Urothelium cell line (cell line): ENCODE measurements at regions not wholly inside any gene's neighbourhood (a gene's known extent, or its start where the extent isn't known, plus 50 kb on each side); places are given as distances from the start of the nearest gene placed in this dataset.

ENCODE experiments used
- DNase-seq: peaks from one replicate; pipeline ENCODE4 v3.0.0; 2011; ENCODE audit warnings: low spot score, mixed read lengths
- FAIRE-seq: peaks from 2 replicates; lab custom pipeline; 2011; peaks lifted over from hg19 to GRCh38; lab: Jason Lieb, UNC

DNA sequence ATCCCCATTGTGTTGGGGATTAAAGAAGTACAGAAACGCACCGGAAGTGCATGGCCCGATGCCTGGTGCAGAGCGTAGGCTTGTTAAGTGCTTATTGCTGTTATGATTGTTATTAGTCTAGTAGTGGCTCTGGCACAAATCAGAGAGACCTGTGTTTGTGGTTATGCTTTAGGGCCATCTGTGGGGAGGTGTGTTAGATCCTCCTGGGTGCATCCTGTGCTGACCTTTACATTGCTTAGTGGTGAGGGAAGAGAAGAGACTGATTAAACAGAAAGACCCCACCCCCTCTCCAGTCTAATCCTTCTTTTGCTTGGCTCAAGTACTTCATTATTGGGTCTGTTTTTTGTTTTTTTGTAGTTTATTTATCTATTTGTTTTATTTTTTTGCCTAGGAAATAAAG is 112.7 kb upstream of the SPRY4 start:
- DNase-seq = no peak
- no peak for FAIRE-seq

DNA sequence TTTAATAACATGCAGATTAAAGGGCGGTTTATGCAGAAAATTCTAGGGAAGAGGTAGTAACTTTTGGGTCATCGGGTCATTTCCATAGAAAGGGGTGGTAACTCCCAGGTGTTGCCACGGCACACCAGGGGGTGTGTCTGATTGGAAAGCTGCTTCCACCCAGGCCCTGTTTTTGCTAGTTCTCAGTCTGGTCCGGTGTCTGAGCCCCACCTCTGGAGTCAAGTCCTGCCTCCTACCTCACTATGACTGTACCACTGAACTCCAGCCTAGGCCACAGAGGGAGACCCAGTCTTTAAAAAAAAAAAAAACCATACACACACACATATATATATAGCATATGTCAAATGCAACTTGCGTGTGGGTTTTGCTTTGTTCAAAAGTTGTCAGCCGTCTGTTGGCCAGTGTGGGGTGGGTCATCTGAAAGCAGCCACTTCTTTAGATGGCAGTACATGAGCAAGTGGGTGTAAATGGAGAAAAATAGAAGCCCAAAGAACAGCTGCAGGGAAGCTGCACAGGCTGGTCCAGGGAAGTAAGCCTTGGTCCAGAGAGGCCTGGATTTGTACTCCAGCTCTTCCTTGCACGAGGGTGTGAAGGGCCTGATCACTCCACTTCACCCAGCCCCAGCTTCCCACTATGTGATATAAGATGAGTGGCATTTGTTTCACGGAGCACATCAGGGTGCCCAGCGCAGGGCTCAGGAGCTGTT is 110.7 kb upstream of the SPRY4 start:
- FAIRE-seq (no peak), DNase-seq (no peak)

DNA sequence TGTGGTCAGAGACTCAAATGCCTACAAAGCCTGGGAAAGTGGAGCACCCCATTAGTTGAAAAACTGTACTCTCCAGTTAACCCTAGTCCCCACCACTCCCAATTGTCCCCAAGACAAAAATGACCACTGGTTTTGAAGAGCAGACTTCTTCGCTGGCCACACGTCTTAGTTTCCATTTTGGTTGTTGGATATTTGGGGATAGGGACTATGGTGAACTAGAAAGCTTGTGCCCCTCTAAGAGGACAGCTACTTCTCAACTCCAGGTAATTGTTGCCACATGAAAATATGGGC is 109.4 kb upstream of the SPRY4 start:
- FAIRE-seq (no peak), DNase-seq (no peak)

DNA sequence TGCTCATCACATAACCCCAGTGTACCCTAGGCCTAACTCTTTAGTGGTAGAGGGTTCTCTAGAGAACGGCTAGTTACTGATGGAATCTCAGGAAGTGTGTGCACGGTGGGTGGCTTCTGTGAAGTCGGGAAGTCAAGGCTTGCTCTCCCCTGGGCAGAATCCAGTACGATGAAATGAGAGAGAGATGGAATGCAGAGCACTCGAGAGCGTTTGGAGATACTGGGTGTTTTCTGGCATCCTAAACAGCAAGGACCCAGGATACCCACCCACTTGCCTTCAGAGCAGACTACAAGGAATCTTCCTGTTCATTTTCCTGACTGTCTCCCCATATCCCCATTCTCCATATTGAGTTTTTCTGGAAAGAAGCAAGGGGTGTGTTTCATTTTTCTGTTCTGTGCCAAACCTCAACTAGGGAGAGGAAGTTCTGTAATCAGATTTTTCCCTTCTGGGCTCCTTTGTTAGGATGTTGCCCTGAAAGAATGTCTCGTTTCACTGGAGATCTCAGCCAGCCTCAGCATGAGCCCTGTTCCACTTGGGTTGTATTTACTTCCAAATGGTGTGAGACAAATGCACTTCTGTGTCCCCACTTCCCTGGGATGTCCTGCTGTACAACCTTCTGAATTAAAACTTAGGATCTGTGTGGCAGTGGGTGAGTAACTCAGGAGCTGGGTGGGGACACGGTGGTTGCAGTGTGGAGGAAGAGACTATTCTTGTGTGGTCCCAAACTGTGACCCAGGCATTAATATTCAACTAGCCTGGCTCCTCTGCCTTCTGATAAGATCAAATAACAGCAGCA is 108.9 kb upstream of the SPRY4 start:
- FAIRE-seq (no peak), DNase-seq (no peak)

DNA sequence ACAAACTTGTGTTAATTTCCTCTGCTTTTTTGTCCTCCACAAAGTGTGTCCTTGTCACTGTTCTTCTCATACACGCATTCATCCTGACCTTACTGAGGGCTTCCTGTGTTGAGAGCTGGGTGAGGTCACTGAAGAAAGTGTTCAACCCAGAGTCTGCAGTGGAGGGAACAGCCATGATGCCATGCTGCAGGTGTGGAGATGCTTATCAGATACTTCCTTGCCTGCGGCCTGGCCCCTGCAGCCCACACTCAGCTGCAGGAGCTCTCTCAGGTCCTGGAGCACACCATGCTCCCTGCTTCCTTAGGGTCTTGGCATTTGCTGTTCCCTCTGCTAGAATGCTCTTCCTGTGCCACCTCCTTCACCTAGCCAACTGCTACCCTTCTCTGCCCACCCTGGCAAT is 108.1 kb upstream of the SPRY4 start:
- no peak for FAIRE-seq
- no peak for DNase-seq

DNA sequence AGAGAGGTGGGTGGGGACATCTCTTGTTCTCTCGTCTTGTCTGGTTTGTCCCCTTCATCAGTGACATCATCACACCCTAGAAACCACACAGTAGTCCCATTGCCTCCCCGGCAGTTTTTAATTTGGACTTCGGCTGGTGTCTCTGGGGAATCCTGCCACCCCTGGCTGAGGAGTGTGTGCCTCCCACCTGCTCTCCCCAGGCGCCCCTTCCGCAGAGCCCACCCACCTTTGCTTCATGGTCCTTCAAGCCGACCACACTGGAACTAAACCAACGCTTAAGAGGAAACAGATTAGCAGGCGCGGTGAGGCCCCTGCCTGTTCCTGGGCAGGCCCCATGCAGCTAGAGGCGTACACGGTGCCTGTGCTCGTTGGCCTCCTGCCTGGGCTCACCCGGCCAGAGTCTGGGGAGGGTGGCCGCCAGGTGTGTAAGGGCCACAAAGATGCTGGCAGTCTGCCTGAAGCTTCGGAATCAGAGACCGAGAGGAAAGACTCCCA is 107.6 kb upstream of the SPRY4 start:
- DNase-seq (no peak), FAIRE-seq (no peak)

DNA sequence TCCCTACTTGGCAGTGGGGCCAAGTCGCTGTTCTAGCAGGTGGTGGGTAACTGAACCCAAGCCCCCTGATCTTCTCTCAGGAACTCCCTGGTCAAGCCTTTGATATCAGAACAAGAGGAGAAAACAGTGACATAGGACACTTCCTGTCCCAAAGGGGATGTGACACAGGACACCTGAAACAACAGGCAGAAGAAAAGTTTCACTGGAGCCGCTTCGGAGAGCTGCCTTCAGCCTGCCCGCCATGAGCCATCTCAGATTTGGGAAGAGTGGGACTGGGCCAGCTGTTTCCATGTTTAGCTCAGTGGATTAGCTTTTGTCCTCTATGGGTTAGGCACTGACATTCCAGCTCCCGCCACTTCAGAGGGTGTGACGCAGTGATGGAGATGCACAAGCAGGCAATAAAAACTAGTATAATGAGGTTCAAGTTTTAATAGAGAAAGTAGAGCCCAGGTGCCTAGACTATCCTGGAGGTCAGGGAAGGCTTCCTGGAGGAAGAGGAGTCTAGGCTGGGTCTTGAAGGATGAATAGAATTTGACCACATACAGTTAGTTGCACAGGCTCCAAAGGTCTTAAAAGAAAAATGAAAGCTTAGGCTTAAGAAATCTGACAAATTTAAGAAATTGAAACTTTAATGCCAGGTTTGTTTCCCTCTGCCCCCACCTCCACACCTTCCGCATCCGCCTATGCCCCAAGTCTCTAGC is 104.1 kb upstream of the SPRY4 start:
- FAIRE-seq = no peak
- no peak for DNase-seq

DNA sequence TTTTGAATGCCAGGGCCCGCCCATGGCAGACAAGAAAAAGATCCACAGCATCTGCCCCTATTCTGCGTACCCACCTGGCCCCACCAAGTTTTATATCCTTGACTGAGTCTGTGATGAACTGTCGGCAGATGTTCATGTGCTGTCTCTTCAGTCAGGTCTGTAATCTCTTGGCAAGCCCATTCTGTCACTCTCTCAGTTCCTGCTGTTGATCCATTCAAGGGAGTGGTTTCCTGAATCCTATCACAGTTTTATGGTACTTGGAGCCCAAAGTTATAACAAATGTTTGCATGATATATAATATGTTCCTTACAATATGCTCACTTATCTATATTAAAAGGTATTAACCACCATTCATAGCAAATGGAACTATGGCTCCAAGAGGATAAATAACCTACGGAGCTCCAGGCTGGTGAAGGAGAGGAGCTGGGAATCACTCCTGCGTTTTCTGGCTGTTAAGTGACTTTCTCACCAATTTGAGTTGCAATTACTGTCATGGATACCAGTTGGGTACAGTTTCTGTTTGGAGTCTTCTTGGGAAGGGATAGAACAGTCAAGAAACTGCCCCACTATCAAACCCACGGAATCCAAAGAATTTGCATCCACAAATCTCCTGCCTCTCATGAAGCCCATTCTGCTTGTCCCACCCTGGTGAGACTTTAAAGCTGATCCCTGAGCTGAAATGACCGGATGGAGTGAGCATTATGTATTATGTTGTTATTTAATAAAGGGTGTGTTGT is 103.4 kb upstream of the SPRY4 start:
- FAIRE-seq (no peak), DNase-seq (no peak)

DNA sequence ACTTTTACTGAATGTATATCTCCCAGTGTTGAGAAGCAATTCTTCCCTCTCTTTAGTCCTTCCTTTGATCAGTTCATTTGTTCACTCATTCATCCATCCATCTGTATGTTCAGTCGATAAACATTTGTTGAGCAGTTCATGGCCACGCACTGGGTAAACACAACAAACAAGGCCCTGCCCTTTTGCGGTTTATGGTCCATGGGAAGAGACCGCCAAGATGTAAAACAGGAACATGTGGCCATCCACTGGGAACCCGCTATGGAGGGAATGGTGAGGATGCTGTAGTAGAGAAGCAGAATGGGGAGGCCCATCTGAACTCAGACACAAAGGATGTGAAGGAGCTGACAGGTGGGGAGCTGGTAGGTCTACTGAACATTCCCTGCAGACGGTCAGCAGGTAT is 102.7 kb upstream of the SPRY4 start:
- no peak for DNase-seq
- FAIRE-seq = no peak

DNA sequence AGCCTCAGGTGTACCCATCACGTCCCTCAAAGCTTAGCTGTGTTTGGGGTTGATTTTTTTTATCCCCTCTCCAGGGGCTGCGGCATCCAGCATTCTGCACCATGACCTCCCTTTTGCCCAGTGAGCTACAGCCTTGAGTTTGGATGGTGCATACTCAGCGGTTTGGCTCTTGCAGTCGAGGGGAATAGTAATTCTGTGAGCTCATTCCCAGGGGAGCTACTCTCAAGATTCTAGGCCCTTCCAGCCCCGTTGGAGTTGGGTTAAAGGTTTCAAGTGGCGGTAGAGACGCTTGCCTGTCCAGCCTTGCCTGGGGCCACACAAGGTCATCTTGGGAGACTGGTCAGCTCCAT is 102.2 kb upstream of the SPRY4 start:
- FAIRE-seq (no peak), DNase-seq (no peak)

DNA sequence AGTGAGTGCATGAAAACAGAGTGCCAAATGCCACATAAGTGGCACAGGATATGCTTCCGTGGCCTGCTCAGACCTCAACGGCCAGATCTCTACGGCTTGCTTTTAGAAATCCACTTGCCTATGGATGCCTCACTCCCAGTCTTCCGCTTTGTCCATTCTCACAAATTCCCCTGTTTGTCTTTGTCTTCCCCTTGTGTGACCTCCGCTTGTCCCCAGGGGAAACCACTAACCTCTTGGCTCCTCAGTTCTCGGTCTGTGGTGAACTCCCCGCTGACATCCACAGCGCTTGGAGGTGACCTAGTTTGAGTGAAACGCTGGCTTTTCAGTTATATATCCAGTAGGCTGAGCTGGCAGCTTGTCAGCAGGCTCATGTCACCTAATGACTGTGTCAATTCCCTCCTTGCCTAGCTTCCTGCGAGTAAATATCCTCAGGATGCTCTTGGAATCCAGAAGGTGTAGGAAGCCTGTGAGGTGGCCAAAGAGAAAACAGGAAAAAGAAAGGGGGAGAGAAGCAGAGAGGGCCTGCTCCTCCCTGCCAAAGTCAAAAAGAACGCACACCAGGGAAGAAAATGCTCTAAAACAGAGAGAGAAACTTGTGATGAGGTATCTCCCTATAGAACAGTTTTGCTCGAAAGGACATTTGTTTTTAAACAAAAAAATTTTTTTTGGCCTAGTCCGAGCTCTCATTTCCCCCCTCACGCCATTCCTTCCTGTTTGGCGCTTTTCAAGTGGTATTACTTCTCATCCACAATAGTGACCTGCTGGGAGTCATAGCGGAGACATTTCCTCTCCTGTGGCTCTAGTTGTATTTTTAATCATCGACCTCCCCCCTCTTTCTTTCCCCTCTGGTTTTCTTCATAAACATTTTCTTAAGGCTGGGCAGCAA is 101.6 kb upstream of the SPRY4 start:
- DNase-seq (peak; percentile 33), FAIRE-seq (no peak)

DNA sequence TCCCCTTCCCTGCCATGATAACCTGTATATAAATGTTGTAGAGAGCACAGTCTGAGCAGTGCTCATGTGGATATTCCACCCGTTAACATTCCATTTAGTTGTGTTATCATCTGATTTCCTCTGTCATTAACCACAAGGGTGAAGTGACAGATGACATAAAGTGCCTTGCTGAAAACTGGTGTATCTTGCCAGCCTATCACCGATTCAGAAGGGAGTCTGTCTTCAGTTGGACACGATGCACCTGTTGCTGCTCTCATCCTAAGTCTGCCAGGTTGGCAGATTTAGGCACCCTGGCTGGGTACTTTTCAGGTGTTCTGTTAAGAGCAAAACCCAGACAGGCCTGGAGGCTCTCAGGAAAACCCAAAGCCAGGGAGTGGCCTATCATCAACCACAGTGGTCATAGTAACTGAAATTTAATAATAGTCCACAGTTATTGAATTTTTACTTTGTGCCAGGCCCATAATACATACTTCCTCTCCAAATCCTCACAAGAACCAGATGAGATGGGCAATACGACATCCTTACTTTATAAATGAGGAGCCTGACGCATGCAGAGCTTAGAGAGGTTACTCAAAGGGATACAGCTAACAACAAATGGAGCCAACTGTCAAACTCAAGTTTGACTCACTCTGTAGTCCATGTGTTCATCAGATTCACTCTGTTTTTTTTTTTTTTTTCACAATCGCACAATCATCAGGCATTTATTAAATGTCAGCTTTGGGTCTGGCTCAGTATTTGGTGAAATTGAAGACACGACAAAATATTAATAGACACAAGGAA is 100.7 kb upstream of the SPRY4 start:
- FAIRE-seq (no peak), DNase-seq (no peak)

DNA sequence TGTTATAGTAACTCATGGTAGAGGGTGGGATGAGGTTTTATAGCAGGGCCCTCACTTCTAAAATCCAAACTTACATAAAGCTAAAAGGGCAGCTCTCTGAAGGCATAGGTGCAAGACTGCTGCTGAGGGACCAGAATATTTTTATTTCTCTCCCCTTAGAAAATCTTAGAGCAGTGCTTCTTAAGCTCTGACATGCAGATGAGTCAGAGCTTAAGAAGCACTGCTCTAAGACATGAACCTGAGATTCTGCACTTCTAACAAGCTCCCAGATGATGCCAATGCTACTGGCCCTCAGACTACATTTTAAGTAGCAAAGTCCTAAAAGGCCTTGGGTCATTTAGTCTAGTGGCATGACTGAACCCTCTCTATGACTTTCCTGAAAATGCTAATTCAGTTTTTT is 97.6 kb upstream of the SPRY4 start:
- DNase-seq (no peak), FAIRE-seq (no peak)

DNA sequence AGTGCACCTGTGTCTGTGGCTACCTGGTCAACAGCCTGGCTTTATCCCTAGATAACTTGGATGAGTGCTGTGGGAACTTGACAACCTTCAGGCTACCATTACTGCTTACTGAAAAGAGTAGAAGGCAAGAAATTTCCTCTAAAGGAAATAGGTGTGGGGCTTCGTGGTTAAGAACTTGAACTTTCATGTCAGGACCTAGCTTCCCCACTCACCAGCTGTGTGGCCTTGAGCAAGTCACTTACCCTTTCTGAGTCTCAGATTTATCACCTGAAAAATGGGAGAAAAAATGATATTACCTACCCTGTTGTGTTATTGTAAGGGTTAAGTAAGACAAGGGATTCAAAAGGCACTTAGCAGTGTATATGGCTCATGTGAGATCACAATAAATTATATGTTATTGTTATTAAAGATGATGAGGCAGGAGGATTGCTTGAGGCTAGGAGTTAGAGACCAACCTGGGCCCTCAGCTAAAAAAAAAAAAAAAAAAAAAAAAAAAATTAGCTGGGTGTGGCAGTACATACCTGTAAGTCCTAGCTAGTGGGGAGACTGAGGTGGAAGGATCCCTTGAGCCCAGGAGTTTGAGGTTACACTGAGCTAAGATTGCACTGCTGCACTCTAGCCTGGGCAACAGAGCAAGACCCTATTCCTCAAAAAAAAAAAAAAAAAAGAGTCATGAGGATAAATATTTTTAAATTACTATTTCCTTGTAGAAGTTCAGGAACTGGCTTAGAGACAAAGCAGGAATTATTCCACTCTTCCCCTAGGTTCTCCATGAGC is 97.0 kb upstream of the SPRY4 start:
- DNase-seq (no peak), FAIRE-seq (no peak)

DNA sequence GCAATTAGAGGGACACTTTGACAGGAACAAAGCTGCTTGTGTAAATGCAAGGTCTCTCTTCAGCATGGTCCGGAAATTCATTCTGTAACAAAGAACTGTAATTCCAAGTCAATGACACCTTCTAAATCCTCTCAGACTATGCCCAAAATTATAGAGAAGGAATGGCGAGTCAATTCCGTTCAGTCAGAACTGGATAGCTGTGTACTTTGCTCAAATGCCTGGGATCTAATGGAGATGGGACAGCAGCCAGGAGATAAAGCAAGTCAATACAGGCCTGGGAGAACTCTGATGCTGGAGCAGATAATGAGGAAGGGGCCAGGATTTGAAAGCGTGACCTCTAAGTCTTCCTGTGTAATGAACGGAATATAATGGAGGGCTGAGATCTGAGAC is 96.4 kb upstream of the SPRY4 start:
- FAIRE-seq (no peak), DNase-seq (no peak)

DNA sequence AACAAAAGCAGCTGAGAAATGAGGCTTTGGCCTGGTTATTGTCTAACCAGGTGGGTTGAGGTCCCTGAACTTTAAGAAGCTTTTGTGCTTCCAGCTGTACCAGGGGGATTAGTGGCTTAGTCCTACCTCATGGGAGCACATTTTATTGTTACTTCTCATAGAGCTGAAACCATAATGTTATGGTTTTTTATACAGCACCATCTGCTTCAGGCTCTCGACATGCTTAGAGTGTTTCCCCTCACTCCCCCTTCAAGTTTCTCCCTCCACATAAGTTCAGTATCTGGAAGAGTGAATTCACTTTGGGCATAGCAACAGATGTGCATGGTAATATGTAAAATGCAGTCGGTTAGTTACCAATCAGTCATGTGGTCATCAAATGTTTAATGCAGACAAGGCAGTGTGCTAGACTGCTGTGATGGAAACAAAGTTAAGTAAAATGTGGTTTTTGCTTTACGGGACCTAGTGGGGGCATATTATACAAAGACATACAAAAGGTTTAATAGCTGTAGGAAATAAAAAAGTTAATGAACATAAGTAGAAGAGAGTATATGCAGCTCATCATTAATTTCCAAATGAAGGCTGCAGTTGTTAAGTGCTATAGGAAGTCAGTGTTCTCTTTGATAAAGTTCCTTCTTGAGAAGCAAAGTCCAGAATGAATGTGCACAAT is 95.9 kb upstream of the SPRY4 start:
- no peak for DNase-seq
- no peak for FAIRE-seq

DNA sequence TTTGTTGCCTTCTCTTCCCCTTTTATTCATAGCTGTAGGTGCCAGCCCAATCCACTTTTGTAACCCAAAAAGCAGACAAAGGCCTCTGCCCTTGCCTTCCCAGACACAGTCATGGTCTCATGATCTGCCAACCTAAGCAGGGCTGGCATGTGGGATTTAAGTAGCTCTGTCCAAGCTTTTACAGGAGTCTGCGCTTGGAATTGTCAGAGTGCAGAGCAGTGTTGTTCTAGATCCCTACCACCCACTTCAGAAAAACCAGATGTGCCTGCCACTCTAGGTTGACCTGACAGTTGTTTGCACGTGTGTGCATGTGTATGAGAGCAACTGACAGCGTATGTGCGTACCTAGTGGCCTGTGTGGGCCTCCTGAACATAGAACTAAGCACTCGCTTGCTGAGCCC is 87.8 kb upstream of the SPRY4 start:
- FAIRE-seq (no peak), DNase-seq (no peak)

DNA sequence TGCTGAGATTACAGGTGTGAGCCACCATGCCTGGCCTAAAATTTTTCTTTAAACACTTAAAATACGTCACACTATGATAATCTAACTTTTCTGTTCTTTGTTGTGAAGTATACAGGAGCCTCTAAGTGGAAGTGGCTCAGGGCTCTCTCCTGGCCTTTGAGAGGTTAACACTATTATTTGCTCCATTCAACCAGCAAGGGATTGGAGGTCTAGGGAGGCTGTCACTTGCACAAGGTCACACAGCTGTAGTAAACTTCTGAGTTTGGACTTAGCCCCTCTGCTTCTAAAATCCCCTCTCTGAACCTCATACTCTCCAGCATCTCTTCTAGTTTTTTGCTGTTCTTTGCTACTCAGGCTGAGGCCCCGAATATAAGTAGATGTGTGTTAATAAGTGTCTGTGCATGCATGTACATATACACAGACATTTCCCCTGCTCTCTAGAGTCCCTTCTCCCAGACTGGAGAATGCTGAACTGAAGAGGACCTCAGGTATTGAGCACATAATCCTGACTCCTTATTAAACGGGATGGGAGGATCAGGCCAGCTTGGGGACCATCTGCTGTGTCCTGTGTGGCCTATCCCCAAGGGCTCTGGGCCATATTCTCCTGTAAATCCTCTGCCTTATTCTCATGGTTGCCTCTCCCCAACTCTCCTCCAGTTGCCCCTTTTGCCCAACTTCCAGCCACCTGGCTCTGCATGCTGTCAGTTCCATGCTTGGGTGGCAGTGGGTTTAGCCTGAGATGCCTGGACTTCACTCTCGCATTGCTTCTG is 87.0 kb upstream of the SPRY4 start:
- DNase-seq (no peak), FAIRE-seq (no peak)
